ENCODE measurements at regions not wholly inside any gene's neighbourhood (a gene's known extent, or its start where the extent isn't known, plus 50 kb on each side); places are given as distances from the start of the nearest gene placed in this dataset.

- ATAC-seq (replicated peaks in 1 of 2) = no peak
- Mint-ChIP-seq H3K36me3 (ENCODE audit: insufficient read depth in 2 of 2) (no peaks in the 10 kb centered on the region), H3K27me3 (ENCODE audit: low read depth) (peaks cover 50% of the 10 kb centered on the region), H3K4me3 (no peak overlapping the region), H3K9me3 (no peaks in the 10 kb centered on the region), H3K4me1 (ENCODE audit: low read depth) (no peaks in the 10 kb centered on the region), H3K27ac (no peak overlapping the region)
- no peak for DNase-seq
Measured at GRCh38 chr1:157286646-157287420, 148.6 kb upstream of the ETV3 start.

- no peak overlapping the region for H3K4me3 Mint-ChIP-seq
- H3K4me1 Mint-ChIP-seq (ENCODE audit: low read depth) = no peaks in the 10 kb centered on the region
- no peak overlapping the region for H3K27ac Mint-ChIP-seq
- peaks cover 57% of the 10 kb centered on the region for H3K27me3 Mint-ChIP-seq (ENCODE audit: low read depth)
- H3K36me3 Mint-ChIP-seq (ENCODE audit: insufficient read depth in 2 of 2) = no peaks in the 10 kb centered on the region
- DNase-seq (no peak), ATAC-seq (replicated peaks in 1 of 2) (no peak)
- no peaks in the 10 kb centered on the region for H3K9me3 Mint-ChIP-seq
Measured at GRCh38 chr1:157286096-157286495, 147.9 kb upstream of the ETV3 start.

GRCh38 chr1:157284451-157284850 is 146.3 kb upstream of the ETV3 start:
- Mint-ChIP-seq H3K27me3 (ENCODE audit: low read depth) (peaks cover 60% of the 10 kb centered on the region), H3K9me3 (no peaks in the 10 kb centered on the region), H3K4me3 (no peak overlapping the region), H3K27ac (no peak overlapping the region), H3K36me3 (ENCODE audit: insufficient read depth in 2 of 2) (no peaks in the 10 kb centered on the region), H3K4me1 (ENCODE audit: low read depth) (no peaks in the 10 kb centered on the region)
- DNase-seq = no peak
- no peak for ATAC-seq (replicated peaks in 1 of 2)

GRCh38 chr1:157279802-157280140 is 141.6 kb upstream of the ETV3 start:
- no peaks in the 10 kb centered on the region for H3K4me1 Mint-ChIP-seq (ENCODE audit: low read depth)
- DNase-seq = no peak
- no peak for ATAC-seq (replicated peaks in 1 of 2)
- H3K9me3 Mint-ChIP-seq = no peaks in the 10 kb centered on the region
- H3K27ac Mint-ChIP-seq = no peak overlapping the region
- H3K27me3 Mint-ChIP-seq (ENCODE audit: low read depth) = peaks cover 30% of the 10 kb centered on the region
- no peaks in the 10 kb centered on the region for H3K36me3 Mint-ChIP-seq (ENCODE audit: insufficient read depth in 2 of 2)
- no peak overlapping the region for H3K4me3 Mint-ChIP-seq

GRCh38 chr1:157279138-157279801 is 141.1 kb upstream of the ETV3 start:
- Mint-ChIP-seq H3K36me3 (ENCODE audit: insufficient read depth in 2 of 2) (no peaks in the 10 kb centered on the region), H3K27ac (no peak overlapping the region), H3K27me3 (ENCODE audit: low read depth) (peaks cover 27% of the 10 kb centered on the region), H3K4me3 (no peak overlapping the region), H3K9me3 (no peaks in the 10 kb centered on the region), H3K4me1 (ENCODE audit: low read depth) (no peaks in the 10 kb centered on the region)
- ATAC-seq (replicated peaks in 1 of 2) (no peak), DNase-seq (no peak)

GRCh38 chr1:157278383-157279137 is 140.4 kb upstream of the ETV3 start:
- ATAC-seq (replicated peaks in 1 of 2) = no peak
- Mint-ChIP-seq H3K36me3 (ENCODE audit: insufficient read depth in 2 of 2) (no peaks in the 10 kb centered on the region), H3K27ac (no peak overlapping the region), H3K4me3 (no peak overlapping the region), H3K4me1 (ENCODE audit: low read depth) (no peaks in the 10 kb centered on the region), H3K27me3 (ENCODE audit: low read depth) (peaks cover 23% of the 10 kb centered on the region), H3K9me3 (no peaks in the 10 kb centered on the region)
- DNase-seq = no peak

- no peak for ATAC-seq (replicated peaks in 1 of 2)
- no peaks in the 10 kb centered on the region for H3K4me1 Mint-ChIP-seq (ENCODE audit: low read depth)
- peaks cover 19% of the 10 kb centered on the region for H3K27me3 Mint-ChIP-seq (ENCODE audit: low read depth)
- no peak overlapping the region for H3K27ac Mint-ChIP-seq
- no peaks in the 10 kb centered on the region for H3K9me3 Mint-ChIP-seq
- no peaks in the 10 kb centered on the region for H3K36me3 Mint-ChIP-seq (ENCODE audit: insufficient read depth in 2 of 2)
- H3K4me3 Mint-ChIP-seq = no peak overlapping the region
- no peak for DNase-seq
Measured at GRCh38 chr1:157277913-157278312, 139.7 kb upstream of the ETV3 start.

GRCh38 chr1:157277281-157277680 is 139.1 kb upstream of the ETV3 start:
- Mint-ChIP-seq H3K4me1 (ENCODE audit: low read depth) (no peaks in the 10 kb centered on the region), H3K36me3 (ENCODE audit: insufficient read depth in 2 of 2) (no peaks in the 10 kb centered on the region), H3K9me3 (no peaks in the 10 kb centered on the region), H3K4me3 (no peak overlapping the region), H3K27me3 (ENCODE audit: low read depth) (peaks cover 13% of the 10 kb centered on the region), H3K27ac (no peak overlapping the region)
- DNase-seq (no peak), ATAC-seq (replicated peaks in 1 of 2) (no peak)

GRCh38 chr1:157274698-157275534 is 136.7 kb upstream of the ETV3 start:
- H3K27ac Mint-ChIP-seq = no peak overlapping the region
- H3K27me3 Mint-ChIP-seq (ENCODE audit: low read depth) = no peaks in the 10 kb centered on the region
- no peaks in the 10 kb centered on the region for H3K9me3 Mint-ChIP-seq
- no peak overlapping the region for H3K4me3 Mint-ChIP-seq
- H3K36me3 Mint-ChIP-seq (ENCODE audit: insufficient read depth in 2 of 2) = no peaks in the 10 kb centered on the region
- DNase-seq (no peak), ATAC-seq (replicated peaks in 1 of 2) (no peak)
- no peaks in the 10 kb centered on the region for H3K4me1 Mint-ChIP-seq (ENCODE audit: low read depth)

GRCh38 chr1:157272729-157273524 is 134.7 kb upstream of the ETV3 start:
- no peaks in the 10 kb centered on the region for H3K9me3 Mint-ChIP-seq
- peaks cover 7% of the 10 kb centered on the region for H3K27me3 Mint-ChIP-seq (ENCODE audit: low read depth)
- no peaks in the 10 kb centered on the region for H3K36me3 Mint-ChIP-seq (ENCODE audit: insufficient read depth in 2 of 2)
- H3K4me1 Mint-ChIP-seq (ENCODE audit: low read depth) = no peaks in the 10 kb centered on the region
- ATAC-seq (replicated peaks in 1 of 2) = no peak
- DNase-seq = no peak
- H3K4me3 Mint-ChIP-seq = no peak overlapping the region
- no peak overlapping the region for H3K27ac Mint-ChIP-seq

GRCh38 chr1:157272264-157272663 is 134.1 kb upstream of the ETV3 start:
- no peak overlapping the region for H3K4me3 Mint-ChIP-seq
- no peaks in the 10 kb centered on the region for H3K9me3 Mint-ChIP-seq
- no peak for ATAC-seq (replicated peaks in 1 of 2)
- no peak for DNase-seq
- H3K27me3 Mint-ChIP-seq (ENCODE audit: low read depth) = peaks cover 7% of the 10 kb centered on the region
- no peaks in the 10 kb centered on the region for H3K36me3 Mint-ChIP-seq (ENCODE audit: insufficient read depth in 2 of 2)
- no peaks in the 10 kb centered on the region for H3K4me1 Mint-ChIP-seq (ENCODE audit: low read depth)
- no peak overlapping the region for H3K27ac Mint-ChIP-seq

GRCh38 chr1:157270705-157271274 is 132.6 kb upstream of the ETV3 start:
- Mint-ChIP-seq H3K27me3 (ENCODE audit: low read depth) (peaks cover 14% of the 10 kb centered on the region), H3K9me3 (no peaks in the 10 kb centered on the region), H3K4me1 (ENCODE audit: low read depth) (no peaks in the 10 kb centered on the region), H3K27ac (no peak overlapping the region), H3K36me3 (ENCODE audit: insufficient read depth in 2 of 2) (no peaks in the 10 kb centered on the region), H3K4me3 (no peak overlapping the region)
- ATAC-seq (replicated peaks in 1 of 2) (no peak), DNase-seq (no peak)
